ENCODE measurements at regions not wholly inside any gene's neighbourhood (a gene's known extent, or its start where the extent isn't known, plus 50 kb on each side); places are given as distances from the start of the nearest gene placed in this dataset.

DNA sequence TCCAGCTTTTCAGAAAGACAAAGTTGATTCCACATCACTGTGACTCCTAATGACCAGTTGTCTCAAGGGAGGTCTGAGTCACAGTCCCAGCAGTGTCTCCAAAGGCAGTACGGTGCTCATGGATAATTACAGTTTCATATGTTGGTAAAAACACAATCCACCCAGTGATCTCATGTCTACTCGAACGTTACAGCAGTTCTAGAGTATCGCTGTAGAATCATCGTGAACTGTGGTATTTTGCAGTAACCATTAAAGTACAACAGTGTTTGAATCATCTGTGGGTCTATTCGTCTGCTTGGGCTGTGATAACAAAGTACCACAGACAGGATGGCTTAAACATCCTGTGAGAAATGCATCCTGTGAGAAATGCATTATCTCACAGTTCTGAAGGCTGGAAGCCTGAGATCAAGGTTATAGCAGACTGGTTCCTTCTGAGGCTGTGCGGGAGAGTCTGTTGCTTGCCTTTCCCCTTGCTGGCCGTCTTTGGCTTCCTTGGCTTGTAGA lies 121.1 kb upstream of the SORBS2 start:
- TF ChIP-seq MYC (IDR thresholded peaks at IDR 0.05; ENCODE audit: low read depth, low read length) (no peak), POLR2A (IDR thresholded peaks at IDR 0.05; ENCODE audit: extremely low read depth, insufficient read length) (no peak)
- TF ChIP-seq, protein P1, sequence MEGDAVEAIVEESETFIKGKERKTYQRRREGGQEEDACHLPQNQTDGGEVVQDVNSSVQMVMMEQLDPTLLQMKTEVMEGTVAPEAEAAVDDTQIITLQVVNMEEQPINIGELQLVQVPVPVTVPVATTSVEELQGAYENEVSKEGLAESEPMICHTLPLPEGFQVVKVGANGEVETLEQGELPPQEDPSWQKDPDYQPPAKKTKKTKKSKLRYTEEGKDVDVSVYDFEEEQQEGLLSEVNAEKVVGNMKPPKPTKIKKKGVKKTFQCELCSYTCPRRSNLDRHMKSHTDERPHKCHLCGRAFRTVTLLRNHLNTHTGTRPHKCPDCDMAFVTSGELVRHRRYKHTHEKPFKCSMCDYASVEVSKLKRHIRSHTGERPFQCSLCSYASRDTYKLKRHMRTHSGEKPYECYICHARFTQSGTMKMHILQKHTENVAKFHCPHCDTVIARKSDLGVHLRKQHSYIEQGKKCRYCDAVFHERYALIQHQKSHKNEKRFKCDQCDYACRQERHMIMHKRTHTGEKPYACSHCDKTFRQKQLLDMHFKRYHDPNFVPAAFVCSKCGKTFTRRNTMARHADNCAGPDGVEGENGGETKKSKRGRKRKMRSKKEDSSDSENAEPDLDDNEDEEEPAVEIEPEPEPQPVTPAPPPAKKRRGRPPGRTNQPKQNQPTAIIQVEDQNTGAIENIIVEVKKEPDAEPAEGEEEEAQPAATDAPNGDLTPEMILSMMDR (IDR thresholded peaks at IDR 0.05; ENCODE audit: low read depth, low read length), result no peak
- TF ChIP-seq, protein P2, sequence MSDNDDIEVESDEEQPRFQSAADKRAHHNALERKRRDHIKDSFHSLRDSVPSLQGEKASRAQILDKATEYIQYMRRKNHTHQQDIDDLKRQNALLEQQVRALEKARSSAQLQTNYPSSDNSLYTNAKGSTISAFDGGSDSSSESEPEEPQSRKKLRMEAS (IDR thresholded peaks at IDR 0.05; ENCODE audit: low read depth, low read length), result no peak

All from NB4 (cell line).